ENCODE measurements at regions not wholly inside any gene's neighbourhood (a gene's known extent, or its start where the extent isn't known, plus 50 kb on each side); places are given as distances from the start of the nearest gene placed in this dataset.

- DNase-seq = no peak
Measured at GRCh38 chr12:113651662-113652061, 180.0 kb upstream of the LHX5 start.

- no peak for DNase-seq
Measured at GRCh38 chr12:113650476-113650875, 178.8 kb upstream of the LHX5 start.

GRCh38 chr12:113649256-113649830 lies 177.7 kb upstream of the LHX5 start:
- DNase-seq = no peak

DNA sequence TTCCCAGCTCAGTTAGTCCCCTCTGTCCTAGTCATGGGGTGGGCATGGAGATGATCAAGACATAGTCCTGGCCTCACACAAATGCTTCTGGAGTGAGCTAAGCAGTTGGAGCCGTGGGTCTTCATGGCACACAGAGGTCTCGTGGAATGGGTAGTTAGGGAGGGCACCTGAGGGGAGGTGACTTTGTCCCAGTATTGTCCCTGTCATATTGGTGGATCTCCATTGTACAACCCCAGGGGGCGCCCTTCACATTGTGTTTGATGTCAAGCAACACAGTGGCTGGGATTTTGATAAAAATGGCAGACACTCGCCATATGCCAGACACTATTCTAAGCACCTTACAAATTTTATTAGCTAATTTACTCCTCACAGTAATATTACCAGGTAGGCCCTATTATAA lies 175.4 kb upstream of the LHX5 start:
- DNase-seq = no peak

GRCh38 chr12:113645603-113646002 lies 173.9 kb upstream of the LHX5 start:
- no peak for DNase-seq

- DNase-seq = no peak
Measured at GRCh38 chr12:113645183-113645582, 173.5 kb upstream of the LHX5 start.

DNA sequence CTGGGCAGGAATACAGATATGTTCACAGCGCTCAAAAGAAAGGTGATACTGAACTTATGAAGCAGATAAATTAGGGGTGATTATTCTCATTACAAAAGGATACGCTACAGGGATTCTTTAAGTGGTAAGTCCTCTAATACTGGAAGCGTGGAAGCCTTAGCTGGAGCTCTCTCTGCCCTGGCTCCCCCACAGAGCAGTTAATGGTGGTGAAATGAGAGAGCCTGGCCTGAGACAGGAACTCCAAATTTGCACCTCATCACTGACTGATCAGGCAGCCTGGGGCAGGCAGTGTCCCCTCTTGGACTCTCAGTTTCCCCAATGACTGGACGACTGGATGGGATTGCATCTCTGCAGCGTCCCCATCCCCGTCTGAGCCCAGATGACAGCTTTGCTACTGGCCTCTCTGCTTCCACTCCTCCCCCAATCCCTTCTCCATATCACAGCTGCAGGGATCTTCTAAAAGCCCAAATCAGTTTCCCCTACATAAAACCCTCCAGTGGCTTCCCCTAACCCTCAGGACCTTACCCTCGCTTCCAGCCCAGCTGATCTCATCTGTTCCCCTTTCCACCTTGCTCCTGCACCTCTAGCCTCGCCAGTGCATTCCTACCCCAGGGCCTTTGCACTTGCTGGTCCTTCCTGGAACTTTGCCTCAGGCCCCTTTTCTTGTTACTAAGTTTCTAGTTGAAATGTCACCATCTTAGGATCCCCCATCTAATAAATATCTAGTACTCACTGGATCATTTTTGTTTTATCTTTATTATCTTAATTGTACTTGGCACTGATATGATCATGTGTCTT lies 171.7 kb upstream of the LHX5 start:
- DNase-seq = no peak

- DNase-seq = no peak
Measured at GRCh38 chr12:113642672-113643071, 171.0 kb upstream of the LHX5 start.

DNA sequence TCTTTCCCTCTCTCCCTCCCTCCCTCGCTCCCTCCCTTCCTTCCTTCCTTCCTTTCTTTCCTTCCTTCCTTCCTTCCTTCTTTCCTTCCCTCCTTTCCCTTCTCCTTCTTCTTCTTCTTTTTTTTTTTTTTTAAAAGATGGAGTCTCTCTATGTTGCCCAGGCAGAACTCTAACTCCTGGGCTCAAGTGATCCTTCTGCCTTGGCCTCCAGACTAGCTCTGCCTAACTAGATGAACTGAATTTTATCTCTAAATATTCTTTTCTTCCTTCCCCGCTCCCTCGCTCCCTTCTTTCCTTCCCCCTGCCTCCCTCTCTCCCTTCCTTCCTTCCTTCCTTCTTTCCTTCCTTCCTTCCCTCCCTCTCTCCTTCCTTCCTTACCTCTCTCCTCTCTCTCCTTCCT lies 170.5 kb upstream of the LHX5 start:
- no peak for DNase-seq

- DNase-seq = no peak
Measured at GRCh38 chr12:113641426-113642030, 169.9 kb upstream of the LHX5 start.

DNA sequence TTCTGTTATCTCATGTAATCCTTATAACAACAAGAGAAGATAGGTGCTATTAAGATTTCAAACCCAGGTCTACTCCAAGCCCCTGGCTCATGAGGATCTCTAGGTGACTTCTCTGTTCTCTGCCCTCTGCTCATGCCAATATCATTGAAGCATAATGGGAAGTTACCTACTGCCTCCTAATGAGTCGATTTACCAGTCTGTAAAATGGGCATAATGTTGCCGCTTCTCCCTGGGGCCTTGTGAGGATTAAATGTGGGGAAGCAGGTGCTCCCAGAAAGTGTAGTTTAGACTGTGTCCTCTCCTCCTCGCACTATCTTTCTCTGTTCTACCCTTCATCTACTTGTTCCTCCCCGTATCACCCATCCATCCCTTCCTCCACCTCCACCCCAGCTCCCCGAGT lies 169.2 kb upstream of the LHX5 start:
- DNase-seq = no peak

- DNase-seq = no peak
Measured at GRCh38 chr12:113639474-113639873, 167.8 kb upstream of the LHX5 start.

- DNase-seq = peak; percentile 26
Measured at GRCh38 chr12:113638460-113638775, 166.7 kb upstream of the LHX5 start.

DNA sequence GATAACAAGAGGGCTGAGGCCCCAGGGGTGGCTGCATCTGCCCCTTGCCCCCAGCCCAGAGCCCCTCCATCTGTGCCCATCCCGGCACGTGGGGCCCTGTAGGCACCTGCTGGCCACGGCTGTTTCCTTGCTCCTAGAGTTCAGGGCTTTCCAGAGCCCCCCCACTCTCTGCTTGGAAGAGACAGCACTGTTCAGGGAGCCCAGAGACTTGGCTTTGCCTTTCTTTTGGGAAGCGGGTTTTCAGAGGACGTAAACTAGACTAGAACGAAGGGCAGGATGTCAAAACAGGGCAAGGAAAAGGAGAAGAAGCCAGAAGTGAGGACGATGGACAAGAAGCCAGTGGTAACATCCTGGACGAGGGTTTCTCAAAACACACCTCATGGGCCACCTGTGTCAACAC lies 163.3 kb upstream of the LHX5 start:
- no peak for DNase-seq

GRCh38 chr12:113634474-113634873 lies 162.8 kb upstream of the LHX5 start:
- DNase-seq = no peak

DNA sequence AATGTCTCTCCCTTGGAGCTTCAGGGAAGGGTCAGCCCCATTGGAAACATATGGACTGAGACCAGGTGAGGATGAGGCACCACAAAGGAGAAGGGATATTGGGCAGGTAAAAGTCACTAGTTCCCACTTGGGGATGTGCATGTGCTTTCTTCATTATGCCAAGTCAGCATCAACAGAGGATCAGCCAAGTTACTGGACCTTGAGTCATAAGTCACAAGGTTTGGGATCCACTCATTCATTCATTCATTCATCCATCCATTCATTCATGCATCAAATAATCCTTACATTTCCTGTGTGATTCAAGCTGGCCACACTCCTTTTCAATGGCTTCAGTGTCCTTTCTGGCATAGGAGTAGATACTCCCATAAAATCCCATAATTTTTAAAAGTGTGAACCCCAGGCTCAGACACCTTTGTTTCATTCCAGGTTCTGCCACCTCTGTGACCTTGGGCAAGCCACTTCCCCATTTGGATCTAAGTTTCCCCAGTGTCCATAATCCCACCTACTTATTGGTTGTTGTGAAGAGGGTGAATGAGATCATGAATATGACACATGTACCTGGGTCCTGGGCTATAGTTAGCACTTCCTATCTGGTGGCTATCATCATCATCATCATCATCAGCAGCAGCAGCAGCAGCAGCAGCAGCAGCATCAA lies 162.1 kb upstream of the LHX5 start:
- DNase-seq = no peak

- DNase-seq = no peak
Measured at GRCh38 chr12:113630625-113631024, 159.0 kb upstream of the LHX5 start.

- no peak for DNase-seq
Measured at GRCh38 chr12:113625499-113625898, 153.8 kb upstream of the LHX5 start.

- DNase-seq = no peak
Measured at GRCh38 chr12:113622410-113622809, 150.7 kb upstream of the LHX5 start.

DNA sequence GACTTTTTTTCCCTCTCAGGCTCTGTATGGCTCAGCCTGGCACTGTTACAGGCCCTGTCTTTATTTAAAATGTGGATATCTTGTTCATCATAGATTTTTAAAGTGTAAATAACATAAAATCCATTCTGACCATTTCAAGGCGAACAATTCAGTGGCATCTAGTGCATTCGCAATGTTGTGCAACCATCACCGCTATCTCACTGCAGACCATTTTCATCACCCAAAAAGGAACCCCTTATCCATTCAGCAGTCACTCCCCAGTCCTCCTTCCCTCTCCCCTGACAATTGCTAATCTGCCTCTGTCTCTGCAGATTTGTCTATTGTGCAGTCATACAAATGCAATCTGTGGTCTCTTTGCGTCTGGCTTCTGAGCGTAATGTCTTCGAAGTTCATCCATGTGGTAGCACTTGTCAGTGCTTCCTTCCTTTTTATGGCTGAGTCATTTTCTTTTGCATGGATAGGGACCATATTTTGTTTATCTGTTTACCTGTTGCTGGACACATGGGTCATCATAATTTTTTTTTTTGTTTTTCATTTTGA lies 148.8 kb upstream of the LHX5 start:
- DNase-seq = no peak

DNA sequence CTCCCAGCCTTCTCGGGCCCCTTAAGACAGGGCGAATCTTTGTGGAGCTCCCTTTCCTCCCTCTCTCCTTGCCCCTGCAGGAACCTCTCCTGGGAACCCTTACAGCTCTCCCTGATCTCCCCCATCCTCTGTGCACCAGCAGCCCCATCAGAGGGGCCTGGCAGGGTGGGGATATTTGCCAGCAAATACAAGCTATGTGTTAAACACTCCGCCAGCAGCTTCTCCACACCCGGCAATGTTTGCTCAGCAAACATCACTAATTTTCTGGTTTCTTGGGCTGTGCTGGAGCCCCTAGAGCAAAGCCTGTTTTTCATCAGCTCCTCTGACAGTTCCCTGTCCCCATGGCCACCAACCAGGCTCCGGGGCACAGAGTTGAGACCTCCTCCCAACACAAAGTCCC lies 147.5 kb upstream of the LHX5 start:
- no peak for DNase-seq

- DNase-seq = no peak
Measured at GRCh38 chr12:113613414-113613813, 141.7 kb upstream of the LHX5 start.

DNA sequence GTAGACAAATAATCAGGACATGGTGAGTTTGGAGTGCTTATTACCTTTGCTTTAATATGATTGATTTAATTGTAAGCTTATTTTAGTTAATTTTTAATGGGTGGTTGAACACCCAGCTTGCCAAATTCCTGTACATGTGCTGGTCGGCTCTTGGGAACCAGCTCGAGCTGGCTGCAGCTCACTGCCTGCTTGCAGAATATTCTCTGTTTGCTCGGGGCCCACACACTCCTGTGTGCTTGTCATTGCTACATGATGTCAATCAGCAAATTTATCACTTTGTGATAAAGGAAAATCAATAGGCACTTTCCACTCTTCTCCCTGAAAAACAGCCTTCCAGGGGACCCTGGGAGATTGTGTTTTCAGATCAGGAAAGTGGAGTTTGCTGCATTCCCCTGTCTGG lies 141.1 kb upstream of the LHX5 start:
- DNase-seq = no peak
